OCI-LY1 (cell line): ENCODE measurements at regions not wholly inside any gene's neighbourhood (a gene's known extent, or its start where the extent isn't known, plus 50 kb on each side); places are given as distances from the start of the nearest gene placed in this dataset.

Experiments
- H2AFZ ChIP-seq: fragments of 200-600 bp; sonication (generic), shearing (Covaris generic); 2 replicates; pipeline ENCODE4 v1.6.0; 2014; ENCODE audit warnings: antibody characterized with exemption, mild to moderate bottlenecking, low read length
- H3F3A ChIP-seq: fragments of 200-600 bp; sonication (generic), shearing (Covaris generic); 2 replicates; pipeline ENCODE4 v1.6.0; 2014; ENCODE audit warnings: mild to moderate bottlenecking, antibody characterized with exemption, low read length, moderate library complexity; ENCODE audit not compliant: insufficient read depth
- H3K27ac ChIP-seq: fragments of 200-600 bp; sonication (generic); 2 replicates; pipeline ENCODE4 v1.5.1; 2014; ENCODE audit warnings: low read length, mixed run types, mild to moderate bottlenecking, low read depth; ENCODE audit not compliant: poor library complexity, severe bottlenecking
- H3K27me3 ChIP-seq: fragments of 200-600 bp; sonication (generic); 2 replicates; pipeline ENCODE4 v1.6.0; 2014; ENCODE audit warnings: antibody characterized with exemption, mild to moderate bottlenecking, low read length, moderate library complexity; ENCODE audit not compliant: insufficient read depth
- H3K36me3 ChIP-seq: fragments of 200-600 bp; sonication (generic); 2 replicates; pipeline ENCODE4 v1.6.1; 2014; ENCODE audit warnings: mild to moderate bottlenecking, antibody characterized with exemption, low read length, moderate library complexity, mixed read lengths; ENCODE audit not compliant: insufficient read depth
- H3K4me1 ChIP-seq: fragments of 200-600 bp; sonication (generic); 2 replicates; pipeline ENCODE4 v1.5.1; 2014; ENCODE audit warnings: mild to moderate bottlenecking, low read length, moderate library complexity; ENCODE audit not compliant: insufficient read depth, severe bottlenecking
- H3K4me2 ChIP-seq: fragments of 200-600 bp; sonication (generic), shearing (Covaris generic); 2 replicates; pipeline ENCODE4 v1.6.1; 2014; ENCODE audit warnings: low read length
- H3K4me3 ChIP-seq: fragments of 200-600 bp; sonication (generic); 2 replicates; pipeline ENCODE4 v1.5.1; 2014; ENCODE audit warnings: low read length, low read depth, mild to moderate bottlenecking, mixed read lengths; ENCODE audit not compliant: poor library complexity, severe bottlenecking
- H3K79me2 ChIP-seq: fragments of 200-600 bp; shearing (Covaris generic); 2 replicates; pipeline ENCODE4 v1.6.1; 2016; ENCODE audit warnings: mixed run types, low read length, mixed read lengths; ENCODE audit not compliant: insufficient read depth
- H3K9ac ChIP-seq: fragments of 200-600 bp; sonication (generic), shearing (Covaris generic); 2 replicates; pipeline ENCODE4 v1.6.1; 2014; ENCODE audit warnings: mild to moderate bottlenecking, low read length, mixed read lengths
- H3K9me2 ChIP-seq: fragments of 200-600 bp; sonication (generic), shearing (Covaris generic); 2 replicates; pipeline ENCODE4 v1.6.1; 2014; ENCODE audit warnings: low read depth, mild to moderate bottlenecking, low read length, mixed read lengths
- H3K9me3 ChIP-seq: fragments of 200-600 bp; shearing (Covaris generic); 2 replicates; pipeline ENCODE4 v1.6.1; 2014; ENCODE audit warnings: low read length, mixed read lengths
- H4K20me1 ChIP-seq: fragments of 200-600 bp; sonication (generic), shearing (Covaris generic); 2 replicates; pipeline ENCODE4 v1.6.0; 2016; ENCODE audit warnings: mild to moderate bottlenecking, low read length; ENCODE audit not compliant: insufficient read depth
- EZH2 ChIP-seq: fragments of 200-600 bp; sonication (generic), shearing (Covaris generic); IDR thresholded peaks from 2 replicates; pipeline ENCODE4 v1.8.0; 2017; ENCODE audit warnings: borderline replicate concordance, mixed run types, mild to moderate bottlenecking, antibody characterized with exemption, low read length, moderate library complexity, mixed read lengths
- TF ChIP-seq, protein P1 (sequence below): fragments of 200-600 bp; sonication (generic), shearing (Covaris generic); IDR thresholded peaks from 2 replicates; pipeline ENCODE4 v1.5.1; 2017; ENCODE audit warnings: mild to moderate bottlenecking, antibody characterized with exemption, low read length, moderate library complexity, mixed read lengths

DNA sequence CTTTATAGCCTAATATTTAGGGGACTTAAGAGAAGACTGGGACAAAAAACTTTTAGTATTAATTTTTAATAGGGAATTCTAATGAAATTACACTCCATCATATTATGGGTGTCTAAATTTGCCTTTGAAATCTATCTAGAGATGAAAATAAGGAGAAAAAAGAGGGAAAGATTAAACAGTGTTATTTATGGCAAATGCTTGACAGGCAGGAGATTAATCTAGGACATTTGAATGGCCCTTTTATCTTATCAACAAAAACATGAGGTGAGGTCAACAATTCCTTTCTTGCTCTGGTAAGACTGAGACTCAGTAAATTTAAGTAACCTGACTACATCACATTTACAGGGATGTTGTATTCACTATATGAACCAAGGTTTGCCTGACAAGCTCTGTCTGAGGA lies 852.8 kb upstream of the CTNND2 start:
- Histone ChIP-seq H3K36me3 (no peaks in the 10 kb centered on the region), H3K9me2 (no peaks in the 10 kb centered on the region), H3K4me2 (no peak overlapping the region), H3F3A (no peaks in the 10 kb centered on the region), H3K79me2 (no peaks in the 10 kb centered on the region), H2AFZ (no peak overlapping the region), H3K4me3 (no peak overlapping the region), H4K20me1 (no peaks in the 10 kb centered on the region), H3K27ac (no peak overlapping the region), H3K9me3 (no peaks in the 10 kb centered on the region), H3K27me3 (no peaks in the 10 kb centered on the region), H3K4me1 (no peaks in the 10 kb centered on the region), H3K9ac (no peak overlapping the region)
- TF ChIP-seq, protein P1, sequence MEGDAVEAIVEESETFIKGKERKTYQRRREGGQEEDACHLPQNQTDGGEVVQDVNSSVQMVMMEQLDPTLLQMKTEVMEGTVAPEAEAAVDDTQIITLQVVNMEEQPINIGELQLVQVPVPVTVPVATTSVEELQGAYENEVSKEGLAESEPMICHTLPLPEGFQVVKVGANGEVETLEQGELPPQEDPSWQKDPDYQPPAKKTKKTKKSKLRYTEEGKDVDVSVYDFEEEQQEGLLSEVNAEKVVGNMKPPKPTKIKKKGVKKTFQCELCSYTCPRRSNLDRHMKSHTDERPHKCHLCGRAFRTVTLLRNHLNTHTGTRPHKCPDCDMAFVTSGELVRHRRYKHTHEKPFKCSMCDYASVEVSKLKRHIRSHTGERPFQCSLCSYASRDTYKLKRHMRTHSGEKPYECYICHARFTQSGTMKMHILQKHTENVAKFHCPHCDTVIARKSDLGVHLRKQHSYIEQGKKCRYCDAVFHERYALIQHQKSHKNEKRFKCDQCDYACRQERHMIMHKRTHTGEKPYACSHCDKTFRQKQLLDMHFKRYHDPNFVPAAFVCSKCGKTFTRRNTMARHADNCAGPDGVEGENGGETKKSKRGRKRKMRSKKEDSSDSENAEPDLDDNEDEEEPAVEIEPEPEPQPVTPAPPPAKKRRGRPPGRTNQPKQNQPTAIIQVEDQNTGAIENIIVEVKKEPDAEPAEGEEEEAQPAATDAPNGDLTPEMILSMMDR: no peak
- no peak for TF ChIP-seq EZH2

DNA sequence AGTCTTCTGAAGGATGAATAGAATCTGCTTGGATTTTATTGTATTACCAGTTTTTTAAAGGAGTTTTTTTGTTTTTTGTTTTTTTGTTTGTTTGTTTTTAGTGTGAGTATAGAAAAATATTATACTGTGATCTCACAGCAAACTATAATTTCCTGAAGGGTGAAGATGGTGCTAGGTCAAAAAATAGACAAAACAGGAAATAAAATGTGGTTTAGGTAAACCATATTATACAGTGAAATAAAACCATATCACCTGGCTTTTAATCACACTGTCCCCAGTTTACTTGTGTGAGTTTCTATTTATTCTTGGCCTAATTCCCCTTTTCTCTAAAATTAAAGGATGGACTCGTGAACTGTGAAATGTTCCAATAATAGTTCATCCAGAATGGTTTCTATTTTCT lies 841.3 kb upstream of the CTNND2 start:
- H3K9me3 ChIP-seq: no peaks in the 10 kb centered on the region
- no peak overlapping the region for H3K9ac ChIP-seq
- H3K9me2 ChIP-seq: no peaks in the 10 kb centered on the region
- H3K79me2 ChIP-seq: no peaks in the 10 kb centered on the region
- H3F3A ChIP-seq: no peaks in the 10 kb centered on the region
- no peak overlapping the region for H3K4me2 ChIP-seq
- TF ChIP-seq, protein P1: no peak
- no peak for TF ChIP-seq EZH2
- H4K20me1 ChIP-seq: no peaks in the 10 kb centered on the region
- H3K36me3 ChIP-seq: no peaks in the 10 kb centered on the region
- H3K27me3 ChIP-seq: no peaks in the 10 kb centered on the region
- H2AFZ ChIP-seq: no peak overlapping the region
- H3K4me3 ChIP-seq: no peak overlapping the region
- no peak overlapping the region for H3K27ac ChIP-seq
- H3K4me1 ChIP-seq: no peaks in the 10 kb centered on the region

DNA sequence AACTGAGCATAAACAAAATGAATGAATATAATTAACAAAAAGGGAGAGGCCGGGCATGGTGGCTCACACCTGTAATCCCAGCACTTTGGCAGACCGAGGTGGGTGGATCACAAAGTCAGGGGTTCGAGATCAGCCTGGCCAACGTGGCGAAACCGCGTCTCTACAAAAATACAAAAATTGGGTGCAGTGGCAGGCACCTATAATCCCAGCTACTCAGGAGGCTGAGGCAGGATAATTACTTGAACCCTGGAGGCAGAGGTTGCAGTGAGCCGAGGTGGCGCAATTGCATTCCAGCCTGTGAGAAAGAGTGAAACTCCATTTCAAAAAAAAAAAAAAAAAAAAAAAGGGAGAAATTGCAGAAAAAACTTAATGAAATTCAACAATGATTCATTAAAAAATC lies 839.3 kb upstream of the CTNND2 start:
- Histone ChIP-seq H3K79me2 (no peaks in the 10 kb centered on the region), H2AFZ (no peak overlapping the region), H3K4me1 (no peaks in the 10 kb centered on the region), H3F3A (no peaks in the 10 kb centered on the region), H3K9me3 (no peaks in the 10 kb centered on the region), H3K27me3 (no peaks in the 10 kb centered on the region), H3K27ac (no peak overlapping the region), H3K9ac (no peak overlapping the region), H3K36me3 (no peaks in the 10 kb centered on the region), H3K4me2 (no peak overlapping the region), H3K9me2 (no peaks in the 10 kb centered on the region), H3K4me3 (no peak overlapping the region), H4K20me1 (no peaks in the 10 kb centered on the region)
- no peak for TF ChIP-seq EZH2
- TF ChIP-seq, protein P1: no peak
